ENCODE measurements at regions not wholly inside any gene's neighbourhood (a gene's known extent, or its start where the extent isn't known, plus 50 kb on each side); places are given as distances from the start of the nearest gene placed in this dataset.

GRCh38 chr4:130485371-130485770 is 1389.4 kb downstream of the C4orf33 start:
- no peak overlapping the region for H3K4me3 Mint-ChIP-seq
- H3K27ac Mint-ChIP-seq = no peak overlapping the region
- ChIA-PET CTCF (no interaction called here), POLR2A (no interaction called here)
- no peaks in the 10 kb centered on the region for H3K36me3 Mint-ChIP-seq (ENCODE audit: low read depth)
- TF ChIP-seq, protein P1, sequence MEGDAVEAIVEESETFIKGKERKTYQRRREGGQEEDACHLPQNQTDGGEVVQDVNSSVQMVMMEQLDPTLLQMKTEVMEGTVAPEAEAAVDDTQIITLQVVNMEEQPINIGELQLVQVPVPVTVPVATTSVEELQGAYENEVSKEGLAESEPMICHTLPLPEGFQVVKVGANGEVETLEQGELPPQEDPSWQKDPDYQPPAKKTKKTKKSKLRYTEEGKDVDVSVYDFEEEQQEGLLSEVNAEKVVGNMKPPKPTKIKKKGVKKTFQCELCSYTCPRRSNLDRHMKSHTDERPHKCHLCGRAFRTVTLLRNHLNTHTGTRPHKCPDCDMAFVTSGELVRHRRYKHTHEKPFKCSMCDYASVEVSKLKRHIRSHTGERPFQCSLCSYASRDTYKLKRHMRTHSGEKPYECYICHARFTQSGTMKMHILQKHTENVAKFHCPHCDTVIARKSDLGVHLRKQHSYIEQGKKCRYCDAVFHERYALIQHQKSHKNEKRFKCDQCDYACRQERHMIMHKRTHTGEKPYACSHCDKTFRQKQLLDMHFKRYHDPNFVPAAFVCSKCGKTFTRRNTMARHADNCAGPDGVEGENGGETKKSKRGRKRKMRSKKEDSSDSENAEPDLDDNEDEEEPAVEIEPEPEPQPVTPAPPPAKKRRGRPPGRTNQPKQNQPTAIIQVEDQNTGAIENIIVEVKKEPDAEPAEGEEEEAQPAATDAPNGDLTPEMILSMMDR (IDR thresholded peaks at IDR 0.05) = no peak
- intact Hi-C loops (cut with micrococcal nuclease) = no loop called here
- H3K9me3 Mint-ChIP-seq = peaks cover 2% of the 10 kb centered on the region
- no peaks in the 10 kb centered on the region for H3K27me3 Mint-ChIP-seq
- ATAC-seq (ENCODE audit: low read depth) = no peak
- no peak for DNase-seq
- no peaks in the 10 kb centered on the region for H3K4me1 Mint-ChIP-seq

GRCh38 chr4:130486186-130486585 is 1390.2 kb downstream of the C4orf33 start:
- Mint-ChIP-seq H3K36me3 (ENCODE audit: low read depth) (no peaks in the 10 kb centered on the region), H3K27me3 (no peaks in the 10 kb centered on the region), H3K4me1 (no peaks in the 10 kb centered on the region), H3K27ac (no peak overlapping the region), H3K4me3 (no peak overlapping the region), H3K9me3 (peaks cover 3% of the 10 kb centered on the region)
- ChIA-PET POLR2A (no interaction called here), CTCF (no interaction called here)
- TF ChIP-seq, protein P1 (IDR thresholded peaks at IDR 0.05) = no peak
- ATAC-seq (ENCODE audit: low read depth) = no peak
- no peak for DNase-seq
- intact Hi-C loops (cut with micrococcal nuclease) = no loop called here

DNA sequence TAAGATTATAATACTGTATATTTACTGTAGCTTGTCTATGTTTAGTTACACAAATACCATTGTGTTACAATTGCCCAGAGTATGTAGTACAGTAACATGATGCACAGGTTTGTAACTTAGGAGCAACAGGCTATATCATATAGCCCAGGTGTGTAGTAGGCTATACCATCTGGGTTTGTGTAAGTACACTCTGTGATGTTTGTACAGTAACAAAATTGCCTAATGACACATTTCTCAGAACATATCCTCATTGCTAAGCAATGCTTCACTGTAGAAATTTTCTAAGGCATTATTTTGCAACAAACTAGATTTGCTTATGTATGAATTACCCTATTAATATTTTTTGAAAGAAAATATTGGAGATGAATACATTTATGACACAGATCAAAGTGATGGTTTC is 1390.9 kb downstream of the C4orf33 start:
- TF ChIP-seq, protein P1 (IDR thresholded peaks at IDR 0.05) = no peak
- Mint-ChIP-seq H3K27ac (no peak overlapping the region), H3K36me3 (ENCODE audit: low read depth) (no peaks in the 10 kb centered on the region), H3K27me3 (no peaks in the 10 kb centered on the region), H3K9me3 (peaks cover 8% of the 10 kb centered on the region), H3K4me1 (no peaks in the 10 kb centered on the region), H3K4me3 (no peak overlapping the region)
- DNase-seq (no peak), ATAC-seq (ENCODE audit: low read depth) (no peak)
- intact Hi-C loops (cut with micrococcal nuclease) = no loop called here
- POLR2A ChIA-PET = no interaction called here
- CTCF ChIA-PET = no interaction called here

GRCh38 chr4:130510661-130511060 is 1414.7 kb downstream of the C4orf33 start:
- no peak overlapping the region for H3K4me3 Mint-ChIP-seq
- intact Hi-C loops (cut with micrococcal nuclease) = no loop called here
- no peak overlapping the region for H3K27ac Mint-ChIP-seq
- H3K36me3 Mint-ChIP-seq (ENCODE audit: low read depth) = no peaks in the 10 kb centered on the region
- no peaks in the 10 kb centered on the region for H3K4me1 Mint-ChIP-seq
- no peak for ATAC-seq (ENCODE audit: low read depth)
- no peak for DNase-seq
- ChIA-PET POLR2A (no interaction called here), CTCF (no interaction called here)
- TF ChIP-seq, protein P1 (IDR thresholded peaks at IDR 0.05) = no peak
- no peaks in the 10 kb centered on the region for H3K27me3 Mint-ChIP-seq
- peaks cover 15% of the 10 kb centered on the region for H3K9me3 Mint-ChIP-seq

DNA sequence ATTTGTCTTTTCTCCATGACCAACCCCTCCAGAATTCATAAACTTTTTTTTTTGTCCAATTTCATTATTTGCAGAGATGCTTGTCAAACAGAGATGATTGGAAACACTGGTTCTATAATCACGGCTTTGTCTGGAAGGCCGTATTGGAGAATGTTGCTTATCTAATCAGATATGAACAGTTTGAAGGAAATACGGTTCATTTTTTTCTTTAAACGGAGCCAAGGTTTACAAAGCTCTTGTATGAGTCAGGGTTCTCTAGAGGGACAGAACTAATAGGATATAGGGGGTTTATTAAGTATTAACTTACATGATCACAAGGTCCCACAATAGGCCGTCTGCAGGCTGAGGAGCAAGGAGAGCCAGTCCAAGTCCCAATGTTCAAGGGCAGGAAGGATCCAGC is 1415.8 kb downstream of the C4orf33 start:
- TF ChIP-seq, protein P1 (IDR thresholded peaks at IDR 0.05) = no peak
- Mint-ChIP-seq H3K9me3 (peaks cover 15% of the 10 kb centered on the region), H3K36me3 (ENCODE audit: low read depth) (no peaks in the 10 kb centered on the region), H3K27ac (no peak overlapping the region), H3K27me3 (no peaks in the 10 kb centered on the region), H3K4me3 (no peak overlapping the region), H3K4me1 (no peaks in the 10 kb centered on the region)
- ChIA-PET CTCF (no interaction called here), POLR2A (no interaction called here)
- DNase-seq = no peak
- intact Hi-C loops (cut with micrococcal nuclease) = no loop called here
- no peak for ATAC-seq (ENCODE audit: low read depth)

Data from activated B cell treated with CpG ODN at 0.5 μM for 24 hours (primary cell).